ENCODE measurements at regions not wholly inside any gene's neighbourhood (a gene's known extent, or its start where the extent isn't known, plus 50 kb on each side); places are given as distances from the start of the nearest gene placed in this dataset.

GRCh38 chr1:95375174-95375573 lies 141.2 kb downstream of the RWDD3 start:
- TF ChIP-seq EZH2 (IDR thresholded peaks at IDR 0.05; ENCODE audit: low read depth): no peak
- TF ChIP-seq, protein P1, sequence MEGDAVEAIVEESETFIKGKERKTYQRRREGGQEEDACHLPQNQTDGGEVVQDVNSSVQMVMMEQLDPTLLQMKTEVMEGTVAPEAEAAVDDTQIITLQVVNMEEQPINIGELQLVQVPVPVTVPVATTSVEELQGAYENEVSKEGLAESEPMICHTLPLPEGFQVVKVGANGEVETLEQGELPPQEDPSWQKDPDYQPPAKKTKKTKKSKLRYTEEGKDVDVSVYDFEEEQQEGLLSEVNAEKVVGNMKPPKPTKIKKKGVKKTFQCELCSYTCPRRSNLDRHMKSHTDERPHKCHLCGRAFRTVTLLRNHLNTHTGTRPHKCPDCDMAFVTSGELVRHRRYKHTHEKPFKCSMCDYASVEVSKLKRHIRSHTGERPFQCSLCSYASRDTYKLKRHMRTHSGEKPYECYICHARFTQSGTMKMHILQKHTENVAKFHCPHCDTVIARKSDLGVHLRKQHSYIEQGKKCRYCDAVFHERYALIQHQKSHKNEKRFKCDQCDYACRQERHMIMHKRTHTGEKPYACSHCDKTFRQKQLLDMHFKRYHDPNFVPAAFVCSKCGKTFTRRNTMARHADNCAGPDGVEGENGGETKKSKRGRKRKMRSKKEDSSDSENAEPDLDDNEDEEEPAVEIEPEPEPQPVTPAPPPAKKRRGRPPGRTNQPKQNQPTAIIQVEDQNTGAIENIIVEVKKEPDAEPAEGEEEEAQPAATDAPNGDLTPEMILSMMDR (conservative IDR thresholded peaks at IDR 0.05): no peak
- H4K20me1 ChIP-seq (ENCODE audit: insufficient read depth): no peaks in the 10 kb centered on the region
- BruUV-seq (replicated peaks): no TSS peak

DNA sequence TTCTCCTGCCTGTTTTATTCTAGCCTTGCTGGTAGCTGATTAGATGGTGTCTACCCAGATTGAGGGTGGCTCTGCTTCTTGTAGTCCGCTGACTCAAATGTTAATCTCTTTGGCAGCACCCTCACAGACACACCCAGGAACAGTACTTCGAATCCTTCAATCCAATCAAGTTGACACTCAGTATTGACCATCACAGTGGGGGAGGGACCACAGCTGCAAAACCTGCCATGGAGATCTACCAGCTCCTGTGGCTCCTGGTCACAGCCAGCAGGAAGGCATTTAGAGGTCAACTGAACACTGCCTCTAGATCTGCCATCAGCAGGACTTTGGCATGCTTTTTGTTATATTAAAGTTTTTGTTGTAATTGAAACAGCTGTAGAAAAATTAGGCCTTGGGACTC lies 146.9 kb downstream of the RWDD3 start:
- no peaks in the 10 kb centered on the region for H3K79me2 ChIP-seq (ENCODE audit: low read depth)
- DNase-seq: no peak
- ChIA-PET CTCF (no interaction called here), POLR2A (ENCODE audit: unreplicated experiment) (no interaction called here)
- H3K4me3 ChIP-seq: no peak overlapping the region
- no peak overlapping the region for H3K4me2 ChIP-seq
- BruUV-seq (replicated peaks): no TSS peak
- H3F3A ChIP-seq (ENCODE audit: insufficient read depth, low read depth): no peaks in the 10 kb centered on the region
- H3K36me3 ChIP-seq (ENCODE audit: low read depth): no peaks in the 10 kb centered on the region
- H3K9me2 ChIP-seq (ENCODE audit: insufficient read depth): no peaks in the 10 kb centered on the region; the same call in 1 of the 2 replicates
- H3K27me3 ChIP-seq (ENCODE audit: insufficient read depth, low read depth): peaks cover 45% of the 10 kb centered on the region
- H3K4me1 ChIP-seq (replicated peaks; ENCODE audit: insufficient read depth): no peaks in the 10 kb centered on the region
- H2AFZ ChIP-seq: no peak overlapping the region
- intact Hi-C loops (cut with micrococcal nuclease; ENCODE audit: unreplicated experiment): no loop called here
- TF ChIP-seq, protein P1 (conservative IDR thresholded peaks at IDR 0.05): no peak
- no peak for TF ChIP-seq EZH2 (IDR thresholded peaks at IDR 0.05; ENCODE audit: low read depth)
- no peak overlapping the region for H3K27ac ChIP-seq
- H3K9me3 ChIP-seq (ENCODE audit: insufficient read depth, low read depth): no peaks in the 10 kb centered on the region
- no peaks in the 10 kb centered on the region for H4K20me1 ChIP-seq (ENCODE audit: insufficient read depth)

More at GRCh38 chr1:95375174-95375573, 141.2 kb downstream of the RWDD3 start:
- Histone ChIP-seq H3K9me3 (ENCODE audit: insufficient read depth, low read depth) (no peaks in the 10 kb centered on the region), H3K27me3 (ENCODE audit: insufficient read depth, low read depth) (peaks cover 72% of the 10 kb centered on the region), H3K9me2 (ENCODE audit: insufficient read depth) (no peaks in the 10 kb centered on the region; the same call in 1 of the 2 replicates), H3K27ac (no peak overlapping the region), H3K4me1 (replicated peaks; ENCODE audit: insufficient read depth) (no peaks in the 10 kb centered on the region), H3K4me3 (no peak overlapping the region), H3K79me2 (ENCODE audit: low read depth) (no peaks in the 10 kb centered on the region), H3F3A (ENCODE audit: insufficient read depth, low read depth) (no peaks in the 10 kb centered on the region), H3K36me3 (ENCODE audit: low read depth) (no peaks in the 10 kb centered on the region), H3K4me2 (no peak overlapping the region), H2AFZ (no peak overlapping the region)
- ChIA-PET POLR2A (ENCODE audit: unreplicated experiment) (no interaction called here), CTCF (no interaction called here)
- intact Hi-C loops (cut with micrococcal nuclease; ENCODE audit: unreplicated experiment): no loop called here
- no peak for DNase-seq

DNA sequence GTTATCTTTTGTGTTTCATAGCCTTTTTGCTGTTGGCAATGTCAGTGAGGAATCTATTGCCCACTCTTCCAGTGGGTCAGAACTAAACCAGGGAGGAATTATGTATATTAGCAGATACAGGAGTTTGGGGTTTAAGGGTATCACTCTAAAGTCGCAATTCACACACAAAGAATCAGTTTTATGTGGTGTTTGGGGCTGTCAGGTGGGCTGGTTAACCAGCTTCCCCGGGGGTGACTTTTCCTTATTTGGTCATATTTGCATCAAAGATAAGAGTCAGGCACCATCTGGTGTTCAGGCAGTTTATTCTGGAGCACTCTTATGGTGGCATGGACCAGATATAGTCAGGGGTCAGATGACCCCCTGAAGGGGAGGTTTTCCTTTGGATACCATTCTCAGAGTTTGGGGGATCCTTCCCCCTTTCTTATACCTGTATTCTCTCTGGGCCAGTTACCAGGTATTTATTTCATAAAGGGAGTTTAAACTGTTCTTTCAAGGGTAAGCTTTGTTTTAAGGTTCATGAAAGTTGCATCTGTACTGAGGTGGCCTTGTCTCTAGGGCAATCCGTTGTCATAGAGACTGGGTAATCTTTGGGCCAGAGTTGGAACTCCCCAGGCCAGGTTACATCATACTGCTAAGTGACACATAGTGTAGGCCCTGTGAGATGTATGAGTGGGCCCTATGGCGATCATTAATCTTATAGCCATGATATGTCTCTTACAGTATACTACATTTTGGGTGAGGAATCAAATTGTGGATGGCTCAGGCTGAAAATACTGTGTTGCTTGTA lies 148.2 kb downstream of the RWDD3 start:
- BruUV-seq (replicated peaks): no TSS peak
- CTCF ChIA-PET: no interaction called here
- POLR2A ChIA-PET (ENCODE audit: unreplicated experiment): no interaction called here

More for the DNA sequence above, 148.2 kb downstream of the RWDD3 start:
- Histone ChIP-seq H4K20me1 (ENCODE audit: insufficient read depth) (no peaks in the 10 kb centered on the region), H3K9me3 (ENCODE audit: insufficient read depth, low read depth) (no peaks in the 10 kb centered on the region), H3K4me3 (no peak overlapping the region), H3F3A (ENCODE audit: insufficient read depth, low read depth) (no peaks in the 10 kb centered on the region), H3K4me2 (no peak overlapping the region), H2AFZ (no peak overlapping the region), H3K36me3 (ENCODE audit: low read depth) (no peaks in the 10 kb centered on the region), H3K9me2 (ENCODE audit: insufficient read depth) (no peaks in the 10 kb centered on the region), H3K27ac (no peak overlapping the region), H3K27me3 (ENCODE audit: insufficient read depth, low read depth) (peaks cover 45% of the 10 kb centered on the region), H3K79me2 (ENCODE audit: low read depth) (no peaks in the 10 kb centered on the region), H3K4me1 (replicated peaks; ENCODE audit: insufficient read depth) (no peaks in the 10 kb centered on the region)
- intact Hi-C loops (cut with micrococcal nuclease; ENCODE audit: unreplicated experiment): no loop called here
- DNase-seq: no peak
- TF ChIP-seq, protein P1 (conservative IDR thresholded peaks at IDR 0.05): no peak
- TF ChIP-seq EZH2 (IDR thresholded peaks at IDR 0.05; ENCODE audit: low read depth): no peak

Data from PC-9 (cell line).